ENCODE measurements at regions not wholly inside any gene's neighbourhood (a gene's known extent, or its start where the extent isn't known, plus 50 kb on each side); places are given as distances from the start of the nearest gene placed in this dataset.

DNA sequence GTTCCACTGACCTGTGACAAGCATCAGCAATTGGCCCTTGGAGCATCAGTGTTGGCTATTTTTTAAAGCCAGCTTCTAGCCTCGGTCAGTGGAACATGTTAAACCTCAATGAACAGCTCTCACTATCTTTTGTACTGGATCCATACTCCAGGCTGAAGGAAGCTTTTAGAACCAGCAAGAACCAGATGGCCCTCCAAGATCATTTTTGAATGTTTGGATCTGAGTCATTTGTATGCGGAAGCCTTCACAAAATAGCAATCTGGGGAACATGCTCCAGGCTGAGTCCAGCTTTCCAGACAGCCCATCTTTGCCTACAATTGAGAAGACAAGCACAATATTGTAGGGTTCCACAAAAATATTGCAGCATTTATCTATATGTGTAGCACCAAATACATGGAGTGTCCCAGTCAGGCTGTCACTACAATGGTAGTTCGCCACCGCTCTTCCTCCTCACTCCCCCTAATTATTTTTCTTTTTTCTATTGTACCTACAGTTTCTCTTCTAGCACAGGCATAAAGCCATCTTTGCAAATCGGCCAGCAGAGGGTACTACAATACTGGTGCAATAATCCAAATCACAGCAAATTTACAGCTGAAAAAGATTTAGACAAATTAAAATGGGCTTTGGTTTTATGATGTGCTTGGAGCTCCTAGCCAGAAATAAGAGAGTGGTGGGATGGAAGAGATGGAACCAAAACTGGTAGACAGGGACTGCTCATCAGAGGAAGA is 177.4 kb upstream of the BLID start:
- no peak for DNase-seq (ENCODE audit: low spot score)
- Mint-ChIP-seq H3K27me3 (ENCODE audit: insufficient read depth, low read depth) (peaks cover 7% of the 10 kb centered on the region), H3K27ac (no peak overlapping the region), H3K4me3 (no peak overlapping the region), H3K9me3 (peaks cover 46% of the 10 kb centered on the region), H3K36me3 (peaks cover 64% of the 10 kb centered on the region), H3K4me1 (peaks cover 5% of the 10 kb centered on the region)
- TF ChIP-seq, protein P1, sequence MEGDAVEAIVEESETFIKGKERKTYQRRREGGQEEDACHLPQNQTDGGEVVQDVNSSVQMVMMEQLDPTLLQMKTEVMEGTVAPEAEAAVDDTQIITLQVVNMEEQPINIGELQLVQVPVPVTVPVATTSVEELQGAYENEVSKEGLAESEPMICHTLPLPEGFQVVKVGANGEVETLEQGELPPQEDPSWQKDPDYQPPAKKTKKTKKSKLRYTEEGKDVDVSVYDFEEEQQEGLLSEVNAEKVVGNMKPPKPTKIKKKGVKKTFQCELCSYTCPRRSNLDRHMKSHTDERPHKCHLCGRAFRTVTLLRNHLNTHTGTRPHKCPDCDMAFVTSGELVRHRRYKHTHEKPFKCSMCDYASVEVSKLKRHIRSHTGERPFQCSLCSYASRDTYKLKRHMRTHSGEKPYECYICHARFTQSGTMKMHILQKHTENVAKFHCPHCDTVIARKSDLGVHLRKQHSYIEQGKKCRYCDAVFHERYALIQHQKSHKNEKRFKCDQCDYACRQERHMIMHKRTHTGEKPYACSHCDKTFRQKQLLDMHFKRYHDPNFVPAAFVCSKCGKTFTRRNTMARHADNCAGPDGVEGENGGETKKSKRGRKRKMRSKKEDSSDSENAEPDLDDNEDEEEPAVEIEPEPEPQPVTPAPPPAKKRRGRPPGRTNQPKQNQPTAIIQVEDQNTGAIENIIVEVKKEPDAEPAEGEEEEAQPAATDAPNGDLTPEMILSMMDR (IDR thresholded peaks at IDR 0.05), result peak; percentile 30
- TF ChIP-seq EZH2 (IDR thresholded peaks at IDR 0.05), result no peak
- no peaks in the 10 kb centered on the region for H3K79me2 ChIP-seq (ENCODE audit: low read depth)
- no peaks in the 10 kb centered on the region for H4K20me1 ChIP-seq (ENCODE audit: low read depth)
- H3K36me3 ChIP-seq, result no peaks in the 10 kb centered on the region
- H3K4me1 ChIP-seq, result no peaks in the 10 kb centered on the region
- no peak overlapping the region for H3K4me2 ChIP-seq
- H3K27ac ChIP-seq, result no peak overlapping the region
- H3K27me3 ChIP-seq, result no peaks in the 10 kb centered on the region
- no peak overlapping the region for H2AFZ ChIP-seq (replicated peaks)
- H3K9me3 ChIP-seq (ENCODE audit: low read depth), result no peaks in the 10 kb centered on the region
- no peak overlapping the region for H3K4me3 ChIP-seq
- H3F3A ChIP-seq (ENCODE audit: low read depth), result no peaks in the 10 kb centered on the region
- H3K9ac ChIP-seq, result no peak overlapping the region

DNA sequence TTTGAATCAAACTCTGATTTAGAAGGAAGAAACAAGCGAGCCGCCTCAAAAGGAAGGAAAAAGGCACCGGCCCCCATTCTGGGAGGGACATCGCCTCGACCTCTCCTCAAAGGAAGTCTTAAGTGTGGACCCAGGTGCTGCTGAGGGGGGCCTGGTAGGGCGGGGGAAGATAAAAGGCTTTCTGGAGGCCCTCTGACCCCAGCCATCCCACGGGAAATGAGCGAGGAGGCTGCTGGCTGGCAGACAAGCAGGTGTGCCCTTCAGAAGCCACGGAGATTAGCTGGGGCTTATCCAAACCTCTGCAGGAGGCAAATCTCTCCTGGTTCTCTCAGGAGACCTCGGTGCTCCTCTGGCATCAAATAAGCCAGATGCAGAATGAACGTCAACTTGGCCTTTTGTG is 171.4 kb upstream of the BLID start:
- DNase-seq (ENCODE audit: low spot score), result peak; percentile 61

DNA sequence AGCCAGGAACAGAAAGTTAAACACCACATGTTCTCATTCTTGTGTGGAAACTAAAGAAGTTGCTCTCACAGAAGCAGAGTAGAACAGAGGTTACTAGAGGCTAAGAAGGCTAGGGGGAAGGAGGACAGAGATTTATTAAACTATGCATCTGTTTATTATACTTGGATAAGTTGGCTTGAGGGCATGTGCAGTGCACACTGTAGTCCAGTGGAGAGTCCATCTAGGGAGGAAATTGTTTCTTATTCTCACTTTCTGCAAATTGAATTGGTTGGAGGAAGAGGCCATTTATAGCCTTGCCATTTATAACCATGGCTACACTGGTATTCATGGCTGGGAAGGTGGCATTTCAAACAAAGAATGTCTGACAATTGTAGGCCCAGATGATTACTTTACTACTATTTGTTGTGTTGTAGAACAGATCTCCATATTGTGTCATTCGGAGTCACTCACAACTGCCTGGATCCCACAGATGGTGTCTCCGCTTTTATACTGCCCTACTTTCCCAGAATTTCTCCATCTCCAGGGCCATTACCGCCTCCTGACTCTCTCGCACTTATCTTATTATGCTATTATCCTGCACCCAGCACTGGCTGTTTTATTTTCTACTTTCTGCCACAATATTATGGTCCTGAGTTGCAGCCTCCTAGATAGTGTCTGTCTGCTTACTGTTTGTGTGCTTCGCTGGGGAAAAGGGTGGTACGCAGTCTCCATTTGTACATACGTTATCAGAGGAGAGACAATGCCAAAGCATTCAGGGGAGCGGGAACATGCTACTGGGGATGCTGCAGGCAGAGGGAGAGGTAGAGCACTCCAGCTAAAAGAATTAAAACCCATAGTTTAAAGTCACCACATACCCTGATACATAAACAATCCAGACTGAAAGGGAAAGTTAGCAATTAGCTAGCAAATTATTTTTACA is 169.3 kb upstream of the BLID start:
- no peak overlapping the region for H3K4me3 ChIP-seq
- TF ChIP-seq, protein P1 (IDR thresholded peaks at IDR 0.05), result no peak
- TF ChIP-seq EZH2phosphoT487 (IDR thresholded peaks at IDR 0.05) (no peak), EZH2 (IDR thresholded peaks at IDR 0.05) (no peak)
- no peaks in the 10 kb centered on the region for H3K36me3 ChIP-seq
- no peak overlapping the region for H3K27ac ChIP-seq
- Mint-ChIP-seq H3K9me3 (peaks cover 6% of the 10 kb centered on the region), H3K4me1 (peaks cover 47% of the 10 kb centered on the region), H3K27me3 (ENCODE audit: insufficient read depth, low read depth) (peaks cover 2% of the 10 kb centered on the region), H3K36me3 (peaks cover 20% of the 10 kb centered on the region), H3K27ac (peak overlapping the region; percentile 21), H3K4me3 (no peak overlapping the region)
- no peaks in the 10 kb centered on the region for H3K9me3 ChIP-seq (ENCODE audit: low read depth)
- no peak overlapping the region for H3K9ac ChIP-seq
- H3K27me3 ChIP-seq, result no peaks in the 10 kb centered on the region
- H3K79me2 ChIP-seq (ENCODE audit: low read depth), result no peaks in the 10 kb centered on the region
- no peak overlapping the region for H3K4me2 ChIP-seq
- no peak overlapping the region for H2AFZ ChIP-seq (replicated peaks)
- no peak for DNase-seq (ENCODE audit: low spot score)
- peaks cover 7% of the 10 kb centered on the region for H4K20me1 ChIP-seq (ENCODE audit: low read depth)
- H3F3A ChIP-seq (ENCODE audit: low read depth), result no peaks in the 10 kb centered on the region
- H3K4me1 ChIP-seq, result peaks cover 14% of the 10 kb centered on the region

More for the DNA sequence above, 171.4 kb upstream of the BLID start:
- TF ChIP-seq, protein P1 (IDR thresholded peaks at IDR 0.05), result no peak
- no peak for TF ChIP-seq EZH2 (IDR thresholded peaks at IDR 0.05)
- TF ChIP-seq EZH2phosphoT487 (IDR thresholded peaks at IDR 0.05), result no peak
- Histone ChIP-seq H3K36me3 (no peaks in the 10 kb centered on the region), H3K9ac (no peak overlapping the region), H3K9me3 (ENCODE audit: low read depth) (no peaks in the 10 kb centered on the region), H3K79me2 (ENCODE audit: low read depth) (no peaks in the 10 kb centered on the region), H3K4me1 (peaks cover 14% of the 10 kb centered on the region), H3K27ac (no peak overlapping the region), H2AFZ (replicated peaks) (no peak overlapping the region), H3F3A (ENCODE audit: low read depth) (no peaks in the 10 kb centered on the region), H3K27me3 (no peaks in the 10 kb centered on the region), H4K20me1 (ENCODE audit: low read depth) (peaks cover 7% of the 10 kb centered on the region), H3K4me3 (no peak overlapping the region), H3K4me2 (peak overlapping the region; percentile 4)
- peaks cover 28% of the 10 kb centered on the region for H3K36me3 Mint-ChIP-seq
- peak overlapping the region; percentile 59 for H3K4me3 Mint-ChIP-seq
- H3K27me3 Mint-ChIP-seq (ENCODE audit: insufficient read depth, low read depth), result peaks cover 2% of the 10 kb centered on the region
- H3K4me1 Mint-ChIP-seq, result peaks cover 39% of the 10 kb centered on the region
- peaks cover 4% of the 10 kb centered on the region for H3K9me3 Mint-ChIP-seq
- peak overlapping the region; percentile 61 for H3K27ac Mint-ChIP-seq
